SK-N-MC (cell line): ENCODE measurements at regions not wholly inside any gene's neighbourhood (a gene's known extent, or its start where the extent isn't known, plus 50 kb on each side); places are given as distances from the start of the nearest gene placed in this dataset.
"Not testable (repeated sequence)": the region's sequence is repeated elsewhere in the genome, so short reads cannot be mapped to it uniquely, and the experiment has no call there.

Source experiments
- EZH2 ChIP-seq: fragments of 200-600 bp; sonication (generic); IDR thresholded peaks from one replicate; pipeline ENCODE4 v1.6.1; 2017; ENCODE audit warnings: antibody characterized with exemption
- POLR2AphosphoS5 ChIP-seq: IDR thresholded peaks from 2 replicates; pipeline ENCODE4 v1.6.1; 2012; ENCODE audit warnings: mild to moderate bottlenecking, low read depth, low read length, borderline replicate concordance

DNA sequence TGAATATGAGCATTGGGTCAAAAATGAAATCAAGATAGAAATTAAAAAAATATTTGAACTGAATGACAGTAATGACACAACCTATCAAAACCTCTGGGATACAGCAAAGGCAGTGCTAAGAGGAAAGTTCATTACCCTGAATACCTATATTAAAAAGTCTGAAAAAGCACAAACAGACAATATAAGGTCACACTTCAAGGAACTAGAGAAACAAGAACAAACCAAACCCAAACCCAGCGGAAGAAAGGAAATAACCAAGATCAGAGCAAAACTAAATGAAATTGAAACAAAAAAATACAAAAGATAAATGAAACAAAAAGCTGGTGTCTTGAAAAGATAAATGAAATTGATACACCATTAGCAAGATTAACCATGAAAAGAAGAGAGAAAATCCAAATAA, 140.5 kb upstream of the MAN1A1 start:
- TF ChIP-seq EZH2, POLR2AphosphoS5: not testable (repeated sequence)
